Right cardiac atrium (tissue), 5 donors: ENCODE measurements at regions not wholly inside any gene's neighbourhood (a gene's known extent, or its start where the extent isn't known, plus 50 kb on each side); places are given as distances from the start of the nearest gene placed in this dataset.

Experiments
- ATAC-seq, 2 donors: fragments of 200-7000 bp; cut with Tn5 transposase; one replicate each; pipeline versions ENCODE4 v1.8.0 to v1.9.1; 2020; ENCODE audit warnings: moderate library complexity in 2 of 2, mild to moderate bottlenecking in 1 of 2
- DNase-seq, 3 donors: peaks; one replicate each; pipeline ENCODE4 v3.0.0-alpha.2; 2020
- H3K27ac ChIP-seq: one replicate; pipeline ENCODE4 v1.5.1; 2013; ENCODE audit warnings: mild to moderate bottlenecking, low read length, control low read depth, moderate library complexity
- H3K27me3 ChIP-seq: one replicate; pipeline ENCODE4 v1.6.1; 2013; ENCODE audit not compliant: control insufficient read depth, insufficient read depth
- H3K4me1 ChIP-seq: one replicate; pipeline ENCODE4 v1.6.1; 2013; ENCODE audit warnings: low read length; ENCODE audit not compliant: control insufficient read depth, insufficient read depth
- H3K4me3 ChIP-seq: one replicate; pipeline ENCODE4 v1.5.1; 2013; ENCODE audit warnings: low read length, control low read depth
- H3K9me3 ChIP-seq: one replicate; pipeline ENCODE4 v1.6.1; 2013; ENCODE audit warnings: low read length; ENCODE audit not compliant: control insufficient read depth
- WGBS: extraction: QIAGEN DNeasy Blood & Tissue Kit; methylation state at CpG from one replicate; pipeline ENCODE4 v1.1.7; 2013; 5-methylcytosine and 5-hydroxymethylcytosine counted together
- intact Hi-C, 4 donors: fragments of 100-400 bp; cut with DNase I; formaldehyde crosslinking; loops; one replicate each; pipeline versions ENCODE4 v1.11.0 to v1.14.0; 2022 to 2023
- donor health status: healthy with polysubstance abuse.
- donor health status: DM: no; HTN: yes; CAD: no.
- donor health status: DM: no; HTN: no; CAD: no.
- donor health status: DM: no; HTN: yes; CAD: no; lungs with severe emphysema.
- donor health status: DM: yes; HTN: yes; CAD: no.

GRCh38 chr2:234130777-234131181, 80.3 kb downstream of the SPP2 start:
- intact Hi-C loops, result loop anchor here in 2 of 4 donors (10.0 kb wide), 2 partner anchors 414 to 984 kb away; no protein-coding TSS in a partner anchor
- WGBS, result 75% methylated on average over 3 of the region's 3 CpGs
- no peak overlapping the region for H3K4me3 ChIP-seq
- ATAC-seq (no peak), DNase-seq (no peak)
- H3K27ac ChIP-seq, result no peak overlapping the region
- H3K4me1 ChIP-seq, result no peaks in the 10 kb centered on the region
- H3K9me3 ChIP-seq, result no peaks in the 10 kb centered on the region
- no peaks in the 10 kb centered on the region for H3K27me3 ChIP-seq

GRCh38 chr2:234128606-234129005, 78.1 kb downstream of the SPP2 start:
- H3K4me3 ChIP-seq, result no peak overlapping the region
- H3K4me1 ChIP-seq, result no peaks in the 10 kb centered on the region
- H3K27ac ChIP-seq, result no peak overlapping the region
- no peak for ATAC-seq
- no peaks in the 10 kb centered on the region for H3K27me3 ChIP-seq
- intact Hi-C loops, result no loop called here
- no peaks in the 10 kb centered on the region for H3K9me3 ChIP-seq
- DNase-seq, result no peak
- WGBS, result 51% methylated on average over 1 of the region's 1 CpG
